Smooth muscle cell (in vitro differentiated cells): ENCODE measurements at regions not wholly inside any gene's neighbourhood (a gene's known extent, or its start where the extent isn't known, plus 50 kb on each side); places are given as distances from the start of the nearest gene placed in this dataset.
"Not testable (repeated sequence)": the region's sequence is repeated elsewhere in the genome, so short reads cannot be mapped to it uniquely, and the experiment has no call there.

Source experiments
- DNase-seq: peaks from one replicate; lab custom pipeline; 2025; ENCODE audit not compliant: unreplicated experiment; lab: John Stamatoyannopoulos, UW
- H2AFZ ChIP-seq: fragments of 200-600 bp; sonication (generic); 2 replicates; pipeline ENCODE4 v1.6.0; 2016; ENCODE audit warnings: antibody characterized with exemption, low read depth, mild to moderate bottlenecking
- H3F3A ChIP-seq: fragments of 200-600 bp; sonication (generic); 2 replicates; pipeline ENCODE4 v1.6.0; 2017; ENCODE audit warnings: antibody characterized with exemption, low read depth
- H3K27ac ChIP-seq: fragments of 200-600 bp; sonication (generic); 2 replicates; pipeline ENCODE4 v1.5.1; 2016; ENCODE audit warnings: low read depth, mild to moderate bottlenecking
- H3K27me3 ChIP-seq: fragments of 200-600 bp; sonication (generic); 2 replicates; pipeline ENCODE4 v1.6.1; 2016; ENCODE audit warnings: low read depth, mild to moderate bottlenecking
- H3K36me3 ChIP-seq: fragments of 200-600 bp; sonication (generic); 2 replicates; pipeline ENCODE4 v1.5.1; 2016; ENCODE audit warnings: low read depth
- H3K4me1 ChIP-seq: fragments of 200-600 bp; sonication (generic); 2 replicates; pipeline ENCODE4 v1.5.1; 2016; ENCODE audit warnings: low read depth
- H3K4me2 ChIP-seq: fragments of 200-600 bp; sonication (generic); 2 replicates; pipeline ENCODE4 v1.6.0; 2016; ENCODE audit warnings: mild to moderate bottlenecking
- H3K4me3 ChIP-seq: fragments of 200-600 bp; sonication (generic); 2 replicates; pipeline ENCODE4 v1.5.1; 2016; ENCODE audit warnings: mild to moderate bottlenecking
- H3K79me2 ChIP-seq: fragments of 200-600 bp; sonication (generic); 2 replicates; pipeline ENCODE4 v1.6.0; 2016; ENCODE audit warnings: low read depth, mild to moderate bottlenecking
- H3K9ac ChIP-seq: fragments of 200-600 bp; sonication (generic); 2 replicates; pipeline ENCODE4 v1.6.0; 2016; ENCODE audit warnings: low read depth
- H3K9me3 ChIP-seq: fragments of 200-600 bp; sonication (generic); replicated peaks from 2 replicates; pipeline ENCODE4 v1.5.1; 2016; ENCODE audit warnings: low read depth
- H4K20me1 ChIP-seq: fragments of 200-600 bp; sonication (generic); 2 replicates; pipeline ENCODE4 v1.6.0; 2016; ENCODE audit warnings: low read depth
- CTCF ChIP-seq: fragments of 200-600 bp; sonication (generic); IDR thresholded peaks from 2 replicates; pipeline ENCODE4 v1.5.1; 2017; ENCODE audit warnings: borderline replicate concordance, mild to moderate bottlenecking, antibody characterized with exemption; ENCODE audit not compliant: insufficient read depth, poor library complexity, severe bottlenecking
- WGBS: methylation state at CpG from one replicate; pipeline ENCODE4 v1.1.7; 2016; ENCODE audit warnings: low lambda C conversion rate; 5-methylcytosine and 5-hydroxymethylcytosine counted together

DNA sequence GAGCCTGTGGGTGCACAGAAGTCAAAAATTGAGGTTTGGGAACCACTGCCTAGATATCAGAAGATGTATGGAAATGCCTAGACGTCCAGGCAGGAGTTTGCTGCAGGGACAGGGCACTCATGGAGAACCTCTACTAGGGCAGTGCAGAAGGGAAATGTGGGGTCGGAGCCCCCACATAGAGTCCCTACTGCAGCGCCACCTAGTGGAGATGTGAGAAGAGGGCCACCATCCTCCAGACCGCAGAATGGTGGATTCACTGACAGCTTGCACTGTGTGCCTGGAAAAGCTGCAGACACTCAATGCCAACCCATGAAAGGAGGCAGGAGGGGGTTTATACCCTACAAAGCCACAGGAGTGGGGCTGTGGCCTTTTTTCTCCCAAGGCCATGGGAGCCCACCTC, 159.0 kb upstream of the ROPN1B start:
- not testable (repeated sequence) for H3K4me2 ChIP-seq, H3K36me3 ChIP-seq, H2AFZ ChIP-seq, H4K20me1 ChIP-seq, H3K27me3 ChIP-seq, H3K79me2 ChIP-seq, H3K27ac ChIP-seq, H3F3A ChIP-seq, H3K9ac ChIP-seq, H3K4me3 ChIP-seq, H3K4me1 ChIP-seq, H3K9me3 ChIP-seq, DNase-seq
- WGBS = 68% methylated on average over 4 of the region's 4 CpGs
- TF ChIP-seq CTCF = peak; percentile 15

DNA sequence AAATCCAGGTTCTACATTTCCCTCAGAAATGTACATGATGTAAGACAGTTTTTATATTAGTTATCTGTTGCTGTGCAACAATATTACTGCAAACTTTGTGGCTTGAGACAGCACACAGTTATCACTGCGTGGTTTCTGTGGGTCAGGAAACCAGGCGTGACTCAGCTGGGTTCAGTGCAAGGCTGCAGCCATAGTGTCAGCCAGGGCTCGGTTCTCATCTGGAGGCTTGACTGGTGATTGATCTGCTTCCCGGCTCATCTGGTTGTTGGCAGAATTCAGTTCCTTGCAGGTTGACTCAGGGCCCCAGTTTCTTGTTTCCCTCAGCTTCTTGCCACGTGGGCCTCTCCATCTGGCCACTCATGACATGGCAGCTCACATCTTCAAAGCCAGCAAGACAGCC, 146.8 kb upstream of the ROPN1B start:
- H3K4me3 ChIP-seq, H3K4me2 ChIP-seq, H4K20me1 ChIP-seq, H3K4me1 ChIP-seq, DNase-seq, H2AFZ ChIP-seq, H3K27me3 ChIP-seq, H3F3A ChIP-seq, H3K79me2 ChIP-seq, H3K36me3 ChIP-seq, H3K9me3 ChIP-seq, H3K27ac ChIP-seq, H3K9ac ChIP-seq: not testable (repeated sequence)
- 32% methylated on average over 5 of the region's 5 CpGs for WGBS

DNA sequence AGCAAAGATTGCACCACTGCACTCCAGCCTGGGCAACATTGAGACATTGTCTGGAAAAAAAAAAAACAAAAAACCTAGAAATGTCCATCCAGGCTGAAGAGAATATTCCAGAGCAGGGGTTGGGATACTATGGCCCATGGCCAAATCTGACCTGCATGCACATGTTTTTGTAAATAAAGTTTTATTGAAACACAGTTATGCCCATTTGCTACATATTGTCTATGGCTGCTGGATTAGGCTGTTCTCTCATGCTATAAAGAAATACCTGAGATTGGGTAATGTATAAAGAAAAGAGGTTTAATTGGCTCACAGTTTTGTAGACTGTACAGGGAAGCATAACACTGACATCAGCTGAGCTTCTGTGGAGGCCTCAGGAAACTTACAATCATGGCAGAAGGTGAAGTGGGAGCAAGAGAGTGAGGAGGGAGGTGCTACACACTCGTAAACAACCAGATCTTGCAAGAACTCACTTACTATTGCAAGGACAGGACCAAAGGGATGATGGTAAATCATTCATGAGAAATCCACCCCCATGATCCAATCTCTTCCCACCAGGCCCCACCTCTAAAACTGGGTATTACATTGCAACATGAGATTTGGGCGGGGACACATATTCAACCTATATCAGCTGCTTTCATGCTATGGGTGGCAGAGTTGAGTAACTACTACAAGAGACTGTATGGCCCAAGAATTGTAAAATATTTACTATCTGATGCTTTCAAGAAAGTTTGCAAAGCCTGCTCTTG, 137.8 kb upstream of the ROPN1B start:
- WGBS = 92% methylated on average over 2 of the region's 2 CpGs
- not testable (repeated sequence) for H3K4me2 ChIP-seq, H3K4me1 ChIP-seq, H3K9me3 ChIP-seq, H4K20me1 ChIP-seq, H3K27ac ChIP-seq, H3K27me3 ChIP-seq, H3K4me3 ChIP-seq, H3K9ac ChIP-seq, H3K36me3 ChIP-seq, H2AFZ ChIP-seq, DNase-seq, H3K79me2 ChIP-seq, H3F3A ChIP-seq

GRCh38 chr3:125835562-125835961, 133.4 kb upstream of the ROPN1B start:
- not testable (repeated sequence) for DNase-seq, H3K4me3 ChIP-seq, H3K9me3 ChIP-seq, H3K79me2 ChIP-seq, H3K27me3 ChIP-seq, H3K4me1 ChIP-seq, H3K36me3 ChIP-seq, H3K9ac ChIP-seq, H2AFZ ChIP-seq, H4K20me1 ChIP-seq, H3F3A ChIP-seq
- 18% methylated on average over 8 of the region's 8 CpGs for WGBS
- H3K27ac ChIP-seq = peak overlapping the region; percentile 1
- peak overlapping the region; percentile 42 for H3K4me2 ChIP-seq

GRCh38 chr3:125836011-125836551, 132.9 kb upstream of the ROPN1B start:
- not testable (repeated sequence) for H3K4me3 ChIP-seq, H2AFZ ChIP-seq, H3K79me2 ChIP-seq, H3K36me3 ChIP-seq, H4K20me1 ChIP-seq, H3K4me1 ChIP-seq, DNase-seq, H3F3A ChIP-seq, H3K9me3 ChIP-seq, H3K9ac ChIP-seq, H3K27me3 ChIP-seq
- 49% methylated on average over 11 of the region's 11 CpGs for WGBS
- H3K27ac ChIP-seq = peak overlapping the region; percentile 1
- H3K4me2 ChIP-seq = peak overlapping the region; percentile 42

DNA sequence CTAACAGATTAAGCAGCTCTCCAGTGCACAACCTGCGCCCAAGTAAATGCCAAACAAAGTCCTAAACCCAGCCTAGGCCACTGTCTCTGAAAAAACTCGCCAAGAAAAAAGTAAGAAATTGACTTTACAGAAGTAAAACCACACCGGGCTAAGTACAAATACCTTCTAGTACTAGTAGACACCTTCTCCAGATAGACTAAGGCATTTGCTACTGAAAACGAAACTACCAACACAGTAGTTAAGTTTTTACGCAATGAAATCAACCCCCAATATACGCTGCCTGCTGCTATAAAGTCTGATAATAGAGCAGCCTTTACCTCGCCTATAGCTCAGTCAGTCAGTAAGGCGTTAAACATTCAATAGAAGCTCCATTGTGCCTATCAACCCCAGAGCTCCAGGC, 132.2 kb upstream of the ROPN1B start:
- not testable (repeated sequence) for H3K36me3 ChIP-seq, H3K4me3 ChIP-seq, H3K9ac ChIP-seq, H3K9me3 ChIP-seq, H3F3A ChIP-seq, H3K27me3 ChIP-seq, H3K4me1 ChIP-seq, DNase-seq, H3K79me2 ChIP-seq, H4K20me1 ChIP-seq, H2AFZ ChIP-seq
- Histone ChIP-seq H3K4me2 (peak overlapping the region; percentile 26), H3K27ac (peak overlapping the region; percentile 28)
- WGBS = 74% methylated on average over 8 of the region's 8 CpGs

DNA sequence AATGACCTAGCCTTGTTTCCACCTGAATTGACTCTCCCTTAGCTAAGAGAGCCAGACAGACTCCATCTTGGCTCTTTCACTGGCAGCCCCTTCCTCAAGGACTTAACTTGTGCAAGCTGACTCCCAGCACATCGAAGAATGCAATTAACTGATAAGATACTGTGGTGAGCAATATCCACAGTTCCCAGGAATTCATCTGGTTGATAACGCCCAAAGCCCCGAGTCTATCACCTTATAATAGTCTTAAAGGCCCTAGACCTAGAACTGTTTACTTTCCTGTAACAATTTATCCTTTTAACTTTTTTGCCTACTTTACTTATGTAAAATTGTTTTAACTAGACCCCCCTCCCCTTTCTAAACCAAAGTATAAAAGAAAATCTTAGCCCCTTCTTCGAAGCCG, 130.1 kb upstream of the ROPN1B start:
- H3F3A ChIP-seq, H3K79me2 ChIP-seq, H3K27ac ChIP-seq, H2AFZ ChIP-seq, H3K9me3 ChIP-seq, H3K4me3 ChIP-seq, H4K20me1 ChIP-seq, H3K4me1 ChIP-seq, H3K9ac ChIP-seq, H3K36me3 ChIP-seq, DNase-seq, H3K27me3 ChIP-seq, H3K4me2 ChIP-seq: not testable (repeated sequence)
- WGBS = 49% methylated on average over 5 of the region's 5 CpGs

DNA sequence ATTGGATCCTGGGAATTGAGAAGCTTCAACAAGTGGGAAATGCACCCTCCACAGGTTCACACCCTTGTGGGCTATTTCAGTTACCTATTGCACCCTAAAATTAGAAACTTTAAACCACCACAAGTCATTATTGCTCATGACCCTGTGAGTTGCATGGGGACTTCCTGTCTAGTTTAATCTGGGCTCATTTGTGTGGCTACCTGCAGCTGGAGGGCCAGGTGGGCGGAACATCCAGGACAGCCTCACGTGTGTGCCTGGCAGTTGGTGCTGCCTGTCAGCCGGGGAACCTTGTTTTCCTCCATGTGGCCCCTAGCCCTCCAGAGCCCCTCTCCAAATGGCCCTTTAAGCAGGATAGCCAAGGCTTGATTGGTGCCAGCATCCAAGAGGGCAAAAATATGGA, 128.5 kb upstream of the ROPN1B start:
- 93% methylated on average over 3 of the region's 3 CpGs for WGBS
- DNase-seq = not testable (repeated sequence)

More for the DNA sequence above, 128.5 kb upstream of the ROPN1B start:
- not testable (repeated sequence) for H4K20me1 ChIP-seq, H3K9me3 ChIP-seq, H3K27ac ChIP-seq, H3F3A ChIP-seq, H3K79me2 ChIP-seq, H2AFZ ChIP-seq, H3K4me2 ChIP-seq, H3K4me3 ChIP-seq, H3K27me3 ChIP-seq, H3K4me1 ChIP-seq, H3K36me3 ChIP-seq, H3K9ac ChIP-seq
